HG03025 (cell line): ENCODE measurements at regions not wholly inside any gene's neighbourhood (a gene's known extent, or its start where the extent isn't known, plus 50 kb on each side); places are given as distances from the start of the nearest gene placed in this dataset.

Experiments used
- ATAC-seq: cut with Tn5 transposase; IDR thresholded peaks from one replicate; pipeline ENCODE4 v1.9.1; 2021; ENCODE audit warnings: mild to moderate bottlenecking, moderate library complexity; ENCODE audit not compliant: unreplicated experiment, low FRiP score

DNA sequence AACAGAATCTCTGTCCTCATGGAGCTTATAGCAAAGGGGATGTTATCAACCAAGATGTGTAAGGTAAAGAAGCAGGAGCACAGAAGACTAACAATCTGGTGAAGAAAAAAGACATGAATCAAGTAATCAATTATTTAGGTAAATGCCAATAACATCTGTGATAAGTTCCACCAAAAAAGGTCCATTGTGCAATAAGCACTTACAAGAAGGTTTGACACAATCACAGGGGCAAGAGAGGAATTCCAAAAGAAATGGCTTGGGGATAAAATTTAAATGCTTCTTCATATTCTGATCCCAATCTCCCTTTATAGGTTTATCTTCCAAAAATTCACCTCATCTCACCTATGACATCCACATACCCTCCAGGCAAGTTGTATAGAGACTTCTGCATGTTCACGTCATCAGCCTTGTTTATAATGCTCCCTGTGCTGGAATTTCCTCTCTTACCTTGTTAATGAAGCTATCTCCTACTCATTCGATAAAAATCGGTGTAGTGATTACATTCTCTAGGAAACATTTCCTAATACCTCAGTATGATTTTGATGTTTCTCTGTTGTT is 53.6 kb upstream of the DPT start:
- ATAC-seq, result no peak

DNA sequence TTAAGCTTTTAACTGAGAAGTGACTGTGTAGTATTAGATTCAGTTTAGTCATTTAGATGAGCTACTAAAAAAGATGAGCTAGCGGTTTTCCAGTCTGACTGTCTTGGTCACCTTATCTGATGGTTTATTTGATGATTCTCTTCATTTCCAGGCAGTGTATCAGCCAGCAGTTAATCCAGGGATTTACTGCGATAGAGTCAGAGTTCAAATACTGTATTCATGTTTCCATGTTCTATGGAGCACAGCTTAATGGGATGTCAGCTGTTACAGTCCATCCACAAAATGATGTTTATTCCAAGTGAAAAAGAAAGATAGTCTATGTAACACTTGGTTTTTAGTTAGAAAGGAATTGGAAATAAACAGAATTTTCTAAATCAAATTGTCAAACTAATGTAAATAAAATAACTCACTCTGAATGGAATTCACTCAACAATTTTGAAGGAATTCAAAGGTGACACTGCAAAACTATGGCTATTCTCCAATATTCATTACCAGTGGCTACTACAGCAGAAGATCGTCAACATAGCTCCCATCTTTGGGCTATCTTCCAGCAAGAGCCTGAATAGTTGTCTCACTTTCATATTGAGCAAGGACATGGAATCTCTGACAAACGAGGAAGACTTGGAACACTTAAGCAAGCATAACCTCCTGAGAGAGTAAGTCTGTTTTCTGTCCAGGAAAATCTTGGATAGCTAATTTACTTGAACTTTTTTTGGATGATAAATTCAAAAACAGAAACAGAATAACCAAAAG is 54.6 kb upstream of the DPT start:
- ATAC-seq, result no peak

DNA sequence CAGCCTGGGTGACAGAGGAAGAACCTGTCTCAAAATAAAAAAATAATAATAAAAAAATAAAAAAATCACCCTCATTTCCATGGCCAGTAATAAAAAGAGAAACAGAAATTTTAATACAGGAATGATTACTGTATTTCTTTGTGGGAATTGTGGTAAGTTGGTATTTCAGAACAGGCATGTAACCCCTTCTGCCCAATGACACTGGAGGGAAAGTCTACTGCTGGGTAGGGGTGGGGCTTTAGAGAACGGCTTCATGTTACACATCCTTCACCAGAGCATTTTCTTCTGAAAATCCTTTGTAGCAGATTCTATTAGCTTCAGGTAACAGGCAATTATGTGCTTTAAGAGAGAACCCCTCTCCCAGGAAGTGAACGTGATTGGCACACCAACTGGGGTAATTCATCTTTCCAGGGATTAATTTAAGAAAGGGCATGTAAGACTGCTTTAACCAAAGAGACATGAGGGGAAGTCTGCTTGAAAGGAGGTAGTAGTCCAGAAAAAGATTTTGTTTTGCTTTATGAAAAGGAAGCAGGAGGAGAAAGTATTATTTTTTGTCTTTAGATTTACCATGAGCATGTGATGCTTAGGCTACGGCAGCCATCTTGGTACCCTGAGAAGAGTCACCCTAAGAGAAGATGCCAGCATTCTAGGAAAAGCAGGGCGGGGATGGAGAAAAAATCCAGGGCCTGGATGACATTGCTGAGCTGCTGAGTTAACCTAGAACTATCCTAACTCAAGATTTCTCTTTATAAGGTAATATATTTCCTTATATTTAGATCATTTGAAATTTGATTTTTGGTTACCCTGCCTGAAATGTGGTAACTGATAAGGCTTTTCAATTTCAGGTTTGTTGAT is 57.7 kb upstream of the DPT start:
- no peak for ATAC-seq

DNA sequence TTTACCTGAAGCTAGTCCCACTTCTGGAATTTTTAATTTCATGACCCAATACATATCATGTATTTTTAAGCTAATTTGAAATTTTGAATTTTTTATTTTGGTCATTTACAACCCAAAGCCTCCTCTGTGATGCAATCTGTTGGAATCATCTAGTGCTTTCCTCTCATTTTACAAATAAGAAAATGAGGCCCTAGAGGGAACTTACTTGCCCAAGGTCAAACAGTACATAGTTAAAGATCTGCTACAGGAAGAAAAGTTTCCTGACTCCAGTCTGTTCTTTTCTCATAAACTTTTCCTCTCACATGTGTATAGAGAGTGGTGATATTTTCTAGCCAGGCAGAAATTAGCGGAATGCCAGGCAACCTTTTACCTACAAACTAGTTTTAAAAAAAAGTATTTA is 59.3 kb upstream of the DPT start:
- no peak for ATAC-seq

DNA sequence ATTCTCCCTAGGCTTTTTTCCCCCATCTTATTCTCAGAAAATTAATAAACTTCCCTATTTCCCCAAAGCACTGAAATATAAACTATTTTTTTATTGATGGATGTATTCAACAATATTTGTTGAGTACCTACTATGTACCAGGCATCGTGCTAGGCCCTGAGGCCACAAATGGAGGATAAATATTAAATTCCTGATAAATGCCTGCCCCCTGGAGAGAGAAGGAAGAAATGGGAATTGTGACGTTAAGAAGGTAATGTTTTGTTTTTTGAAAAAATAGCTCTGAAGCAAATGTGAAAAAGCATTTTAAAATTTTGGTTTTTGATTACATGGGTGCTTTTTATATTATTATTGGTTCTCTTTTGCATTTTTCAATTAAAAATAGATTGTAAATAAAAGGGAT is 60.5 kb upstream of the DPT start:
- ATAC-seq, result no peak

DNA sequence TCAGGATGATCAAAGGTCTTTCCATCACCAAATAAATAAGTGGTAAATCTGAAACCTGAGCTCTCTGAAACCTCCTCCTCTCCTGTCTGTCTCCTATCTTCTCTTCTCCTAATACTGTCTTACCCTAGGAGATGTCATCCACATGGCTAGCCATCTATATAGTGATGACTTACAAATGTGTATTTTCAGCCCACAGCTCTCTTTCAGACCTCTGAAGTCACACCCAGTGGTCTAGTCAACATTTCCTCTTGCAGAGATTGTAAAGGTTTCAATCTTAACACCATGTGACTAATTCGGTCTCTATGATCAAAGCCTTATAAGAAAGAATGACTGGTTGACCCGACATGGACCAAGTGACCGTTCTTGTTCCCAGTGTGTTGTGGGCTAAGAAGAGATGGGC is 63.1 kb upstream of the DPT start:
- no peak for ATAC-seq

DNA sequence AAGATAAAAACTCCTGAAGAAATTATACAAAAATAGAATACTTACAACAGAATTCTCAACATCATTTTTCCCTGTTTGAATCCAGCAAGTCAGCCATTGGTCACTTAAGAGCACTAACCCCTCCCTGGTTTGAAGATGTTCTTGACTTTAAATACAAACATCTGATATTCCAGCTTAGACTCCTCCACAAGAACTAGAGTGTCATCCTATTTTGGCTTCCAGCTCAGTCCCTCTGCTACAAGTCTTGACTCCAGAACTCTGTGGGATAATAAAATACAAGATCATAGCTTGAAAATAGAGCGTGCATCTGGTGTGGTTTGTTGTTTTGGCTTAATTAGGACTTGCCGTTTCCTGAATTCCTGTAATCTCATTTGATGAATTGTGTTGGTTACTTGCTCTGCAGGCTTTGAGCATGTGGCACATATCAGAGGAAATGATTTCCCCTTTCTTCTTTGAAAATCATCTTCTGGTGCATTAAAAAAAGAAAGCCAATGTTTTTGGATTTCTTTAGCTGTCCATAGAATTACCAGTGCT is 63.7 kb upstream of the DPT start:
- no peak for ATAC-seq

DNA sequence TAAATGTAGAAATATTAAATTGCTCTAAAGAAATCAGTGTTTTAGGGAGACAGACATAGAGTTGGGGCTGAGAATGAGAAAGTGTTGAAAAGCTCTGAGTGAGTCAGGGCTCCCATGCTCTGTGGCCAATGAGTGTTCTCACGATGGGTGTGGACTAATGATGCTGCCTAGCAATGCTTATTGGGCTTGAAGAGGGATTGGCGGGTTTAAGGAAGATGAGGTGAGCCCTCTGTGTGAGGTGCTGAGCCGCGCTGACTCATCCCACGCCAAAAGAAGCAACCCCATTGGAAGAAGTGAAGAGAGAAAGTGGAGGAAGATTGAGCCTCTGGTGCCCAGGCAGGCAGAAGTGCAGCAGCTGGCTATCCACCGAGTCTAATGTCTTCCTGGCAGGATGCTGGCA is 65.1 kb upstream of the DPT start:
- no peak for ATAC-seq

DNA sequence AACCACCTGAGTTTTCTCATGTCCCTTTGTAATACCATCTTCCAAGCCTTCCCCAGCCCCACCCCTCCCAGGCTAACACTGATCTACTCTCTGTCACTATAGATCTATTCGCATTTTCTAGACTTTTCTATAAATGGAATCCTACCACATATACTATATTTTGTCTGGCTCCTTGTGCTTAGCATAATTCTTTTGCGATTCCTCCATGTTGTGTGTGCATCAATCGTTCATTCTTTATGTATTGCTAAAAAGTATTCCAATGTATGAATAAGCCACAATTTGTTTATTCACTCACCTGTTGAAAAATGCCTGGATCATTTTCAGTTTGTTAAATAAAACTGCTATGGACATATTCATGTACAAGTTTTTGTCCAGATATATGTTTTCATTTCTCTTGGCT is 66.7 kb upstream of the DPT start:
- no peak for ATAC-seq

DNA sequence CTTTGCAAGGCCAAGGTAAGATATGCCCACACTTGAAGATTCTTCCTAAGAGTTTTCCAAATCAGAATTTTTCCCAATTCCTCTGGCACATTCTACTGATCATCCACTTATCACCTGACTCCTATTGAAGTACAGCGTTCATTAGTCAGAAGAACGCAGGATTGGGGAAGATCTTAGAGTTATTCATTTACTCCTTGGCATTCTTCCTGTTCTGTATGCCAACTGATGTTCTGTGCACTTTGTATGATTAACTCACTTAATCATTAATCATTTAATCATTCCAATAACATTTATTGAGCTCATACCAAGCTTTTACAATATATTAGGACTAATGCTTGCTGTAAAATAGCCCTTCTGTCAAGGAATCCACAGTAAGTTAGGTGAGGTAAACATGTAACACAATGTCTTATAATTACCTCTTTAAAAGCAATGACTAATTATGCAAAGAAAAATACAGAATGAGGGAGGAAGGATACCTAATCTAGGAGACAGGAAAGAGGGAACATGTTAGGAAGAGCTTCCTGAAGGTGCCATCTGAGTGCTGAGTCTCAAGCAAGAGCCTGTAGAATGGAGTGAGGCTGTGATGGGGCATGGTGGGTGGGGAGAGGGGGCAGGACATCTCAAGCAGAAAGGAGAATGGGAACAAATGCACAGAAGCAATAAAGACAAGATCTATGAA is 71.1 kb upstream of the DPT start:
- ATAC-seq, result no peak

DNA sequence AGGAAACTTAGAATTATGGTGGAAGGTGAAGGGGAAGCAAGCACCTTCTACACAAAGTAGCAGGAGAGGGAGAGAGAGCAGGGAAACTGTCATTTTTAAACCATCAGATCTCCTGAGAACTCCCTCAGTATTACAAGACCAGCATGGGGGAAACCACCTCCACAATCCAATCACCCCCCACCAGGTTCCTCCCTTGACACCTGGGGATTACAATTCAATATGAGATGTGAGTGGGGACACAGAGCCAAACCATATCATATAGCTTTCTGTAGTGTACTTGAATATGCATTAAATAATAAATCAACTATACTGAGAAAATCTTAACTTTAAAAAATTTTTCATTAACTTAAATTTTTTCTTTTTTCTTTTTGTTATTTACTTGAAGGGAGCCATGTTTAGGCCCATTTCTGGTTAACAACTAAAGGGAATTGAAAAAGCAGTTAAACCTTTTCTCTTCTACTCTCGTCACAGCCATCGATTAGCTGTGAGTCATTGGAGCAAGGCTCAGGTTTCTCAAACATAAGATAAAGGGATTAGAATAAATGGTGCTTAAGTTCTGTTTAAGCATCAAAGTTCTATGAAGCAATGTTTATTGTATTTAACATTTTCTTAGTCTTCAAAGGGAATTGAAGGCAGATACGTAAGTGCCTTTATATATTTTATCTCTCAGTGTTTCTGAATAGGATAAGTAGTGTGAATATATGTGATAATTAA is 72.2 kb upstream of the DPT start:
- no peak for ATAC-seq

DNA sequence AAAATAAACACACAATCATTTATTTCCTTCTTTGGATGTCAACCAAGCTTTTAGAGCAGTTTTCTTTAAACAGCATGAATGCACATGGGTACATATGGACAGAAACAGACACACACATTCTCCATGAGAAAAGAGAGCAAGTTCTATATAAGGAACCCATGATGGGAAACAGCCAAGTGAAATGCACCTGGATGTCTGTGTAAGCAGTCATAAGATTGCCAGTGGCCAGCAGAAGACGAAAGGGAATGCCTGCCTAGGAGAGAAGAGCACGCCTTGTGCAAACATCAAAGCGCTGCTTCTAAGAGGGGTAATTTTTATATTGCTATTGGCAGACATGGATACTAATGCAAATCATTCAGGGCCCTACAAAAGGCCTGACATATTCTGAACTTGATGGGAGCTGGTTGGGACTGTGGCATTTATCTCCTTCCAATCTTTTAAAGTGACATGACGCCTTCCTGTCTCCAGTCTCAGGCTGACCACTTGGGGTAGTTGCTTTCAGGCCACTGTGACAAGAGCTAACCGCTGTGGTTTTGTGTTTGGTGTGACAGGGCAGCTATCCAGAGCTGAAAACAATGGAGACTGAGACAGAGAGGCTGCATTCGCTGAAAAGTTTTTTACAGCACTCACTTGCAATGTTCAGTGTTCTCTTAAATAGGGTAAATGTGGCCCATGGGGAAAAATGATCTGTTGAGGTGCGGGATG is 75.0 kb upstream of the DPT start:
- no peak for ATAC-seq

DNA sequence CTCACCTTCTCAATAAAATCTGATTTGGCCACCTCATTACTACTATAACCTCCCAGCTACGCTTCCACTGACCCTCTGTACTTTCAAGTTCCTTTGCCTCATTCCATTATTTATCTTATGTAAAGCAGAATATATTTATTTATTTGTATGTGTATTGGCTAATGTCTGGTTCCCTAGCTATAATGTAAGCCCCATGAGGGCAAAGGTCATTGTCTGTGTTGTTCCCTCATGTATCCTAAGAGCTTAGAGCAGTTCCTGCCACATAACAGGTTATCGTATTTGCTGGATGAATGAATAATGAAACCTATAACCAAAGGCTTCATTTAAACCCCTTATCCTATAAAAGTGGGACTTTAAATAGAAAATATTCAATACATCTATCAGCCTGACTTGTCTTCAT is 77.9 kb upstream of the DPT start:
- ATAC-seq, result no peak

DNA sequence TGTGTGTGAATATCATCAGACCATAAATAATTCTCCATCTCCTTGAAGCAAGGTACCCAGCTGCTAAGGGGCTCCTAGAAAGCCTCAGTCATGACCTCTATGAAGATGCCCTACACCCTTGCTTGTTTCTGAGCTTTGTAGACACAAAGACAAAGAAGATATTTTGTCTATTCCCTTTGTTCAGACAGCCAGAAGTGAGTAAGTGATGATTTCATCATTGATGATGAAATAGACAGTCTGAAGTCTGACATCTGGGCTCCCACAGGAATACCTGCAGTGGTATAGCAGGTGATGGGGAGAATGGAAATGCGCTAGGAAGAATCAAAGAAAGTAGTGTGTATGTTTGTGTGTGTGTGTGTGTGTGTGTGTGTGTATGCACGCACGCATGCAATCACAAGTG is 82.2 kb upstream of the DPT start:
- no peak for ATAC-seq

DNA sequence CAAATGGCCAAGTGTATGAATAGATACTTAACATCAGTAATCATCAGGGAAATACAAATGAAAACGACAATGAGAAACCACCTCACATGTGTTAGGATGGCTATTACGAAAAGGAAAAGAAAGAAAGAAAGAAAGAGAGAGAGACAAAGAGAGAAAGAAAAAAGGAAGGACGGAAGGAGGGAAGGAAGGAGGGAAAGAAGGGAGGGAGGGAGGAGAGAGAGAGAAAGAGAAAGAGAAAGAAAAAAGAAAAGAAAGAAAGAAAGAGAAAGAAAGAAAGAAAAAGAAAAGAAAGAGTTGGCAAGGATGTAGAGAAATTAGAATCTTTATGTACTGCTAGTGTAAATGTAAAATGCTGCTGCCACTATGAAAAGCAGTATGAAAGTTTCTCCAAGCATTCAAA is 90.7 kb upstream of the DPT start:
- ATAC-seq, result no peak

DNA sequence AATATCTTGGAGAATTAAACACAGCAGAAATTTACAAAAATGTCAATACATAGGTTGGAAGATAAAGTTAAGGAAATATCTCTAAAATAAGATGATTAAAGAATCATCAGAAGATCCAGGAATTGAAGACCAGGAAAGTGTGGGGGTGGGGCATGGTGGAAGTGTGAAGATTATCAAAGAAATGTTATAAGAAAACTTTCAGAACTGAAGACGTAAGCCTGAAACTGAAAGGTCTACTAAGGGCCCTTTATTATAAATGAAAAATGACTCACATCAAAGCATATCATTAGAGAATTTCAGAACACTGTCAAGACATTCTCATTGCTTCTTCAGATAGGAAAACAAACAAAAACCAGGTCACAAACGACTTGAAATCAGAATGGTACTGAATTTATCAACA is 92.4 kb upstream of the DPT start:
- no peak for ATAC-seq

DNA sequence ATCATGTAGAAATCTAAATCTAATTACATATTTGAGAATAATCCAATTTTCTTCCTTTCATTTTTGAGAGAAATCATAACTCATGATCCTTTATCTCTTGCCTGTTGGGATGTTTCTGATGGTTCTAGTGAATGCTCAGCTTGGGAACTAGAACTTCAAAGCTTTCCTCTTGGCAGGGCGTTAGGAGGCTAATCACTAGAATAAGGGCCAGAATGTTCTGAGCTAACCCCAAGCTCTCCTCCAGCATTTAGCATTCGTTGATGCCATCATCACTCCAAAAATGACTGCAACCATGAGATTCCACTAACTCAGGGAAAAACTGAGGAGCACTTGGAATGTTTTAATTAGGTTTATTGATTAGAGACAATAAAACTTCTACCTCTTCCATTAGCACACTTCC is 93.9 kb upstream of the DPT start:
- no peak for ATAC-seq

DNA sequence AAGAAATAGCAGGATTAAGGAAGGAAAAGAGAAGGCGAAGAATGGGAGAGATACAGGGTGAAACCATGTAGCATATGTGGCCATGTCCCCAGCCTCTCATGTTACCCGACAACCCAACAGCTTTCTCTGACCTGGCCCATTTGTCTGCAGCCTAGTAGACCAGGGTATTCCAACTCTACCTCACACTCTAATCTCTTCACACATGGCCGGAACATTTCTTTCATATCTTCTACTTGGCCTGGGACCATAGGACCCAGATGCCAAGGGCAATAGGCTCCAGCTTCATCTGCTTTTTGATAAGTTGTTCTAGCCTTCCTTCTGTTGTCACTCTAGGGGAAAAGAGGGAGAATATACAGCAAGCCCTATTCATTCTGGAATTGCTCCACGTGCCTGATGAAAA is 95.0 kb upstream of the DPT start:
- ATAC-seq, result no peak

DNA sequence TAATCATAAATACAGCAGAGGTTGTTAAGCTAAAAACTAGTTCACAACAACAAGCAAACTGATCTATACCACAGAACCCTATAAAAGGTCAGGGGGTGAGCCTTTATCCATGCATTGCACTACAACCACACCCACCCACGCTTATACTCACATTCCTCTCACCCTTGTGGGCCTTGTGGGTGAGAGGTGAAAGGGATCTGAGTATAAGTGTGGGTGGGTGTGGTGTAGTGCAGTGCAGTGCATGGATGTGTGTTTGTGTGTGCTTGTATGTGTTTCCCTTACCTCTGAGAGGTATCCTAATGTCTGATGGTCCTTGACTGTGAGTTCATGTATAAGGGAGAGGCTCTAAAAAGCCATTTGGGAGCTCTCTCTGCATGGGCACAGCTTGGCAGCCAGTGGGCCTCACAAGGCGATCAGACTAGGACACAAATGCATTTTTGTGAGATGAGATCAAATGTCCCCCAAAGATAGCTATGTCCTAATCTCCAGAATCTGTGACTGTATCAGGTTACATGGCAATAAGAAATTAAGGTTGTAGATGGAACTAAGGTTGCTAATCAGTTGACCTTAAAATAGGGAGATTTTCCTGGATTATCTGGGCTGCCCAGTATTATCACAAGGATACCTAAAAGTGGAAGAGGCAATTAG is 95.5 kb upstream of the DPT start:
- ATAC-seq, result no peak
